ENCODE measurements at regions not wholly inside any gene's neighbourhood (a gene's known extent, or its start where the extent isn't known, plus 50 kb on each side); places are given as distances from the start of the nearest gene placed in this dataset.

- CTCF ChIA-PET, result no interaction called here
- H3K4me1 ChIP-seq, result peaks cover 10% of the 10 kb centered on the region; the same call in 2 of the 3 replicates
- POLR2A ChIA-PET, result interaction anchor here (1.8 kb wide), 1 partner anchor 10 kb away, joined by 10 read pairs; no protein-coding TSS in a partner anchor
- no peak for TF ChIP-seq ESRRA (IDR thresholded peaks at IDR 0.05; ENCODE audit: borderline replicate concordance, low read length)
- no peak for TF ChIP-seq CHD4 (IDR thresholded peaks at IDR 0.05; ENCODE audit: borderline replicate concordance)
- TF ChIP-seq BHLHE40 (IDR thresholded peaks at IDR 0.05; ENCODE audit: low read depth, low read length), result no peak
- no peak for TF ChIP-seq BCL3 (IDR thresholded peaks at IDR 0.05)
- TF ChIP-seq KDM5A (IDR thresholded peaks at IDR 0.05), result no peak
- no peak for TF ChIP-seq RNF2 (IDR thresholded peaks at IDR 0.05; ENCODE audit: borderline replicate concordance, low read depth)
- TF ChIP-seq EHMT2 (IDR thresholded peaks at IDR 0.05; ENCODE audit: low read depth), result no peak
- no peak for TF ChIP-seq USF2 (IDR thresholded peaks at IDR 0.05)
- TF ChIP-seq RCOR1 (IDR thresholded peaks at IDR 0.05; ENCODE audit: low read depth, low read length), result no peak
- TF ChIP-seq NPAS2 (CRISPR knock-in tag; IDR thresholded peaks at IDR 0.05; ENCODE audit: borderline replicate concordance), result no peak
- TF ChIP-seq NFE2L2 (conservative IDR thresholded peaks at IDR 0.05; ENCODE audit: low read length), result no peak
- no peak for TF ChIP-seq POLR2A (IDR thresholded peaks at IDR 0.05; ENCODE audit: low read length)
- no peak for TF ChIP-seq CBX8 (IDR thresholded peaks at IDR 0.05)
- TF ChIP-seq MYC (IDR thresholded peaks at IDR 0.05; ENCODE audit: borderline replicate concordance, low read length), result no peak
- no peak for TF ChIP-seq FOXS1 (CRISPR knock-in tag; IDR thresholded peaks at IDR 0.05)
- 79% methylated on average over 9 of the region's 9 CpGs for WGBS (ENCODE audit: missing lambda C conversion rate)
- FAIRE-seq (no peak), DNase-seq (ENCODE audit: low read depth in 1 of 2, low spot score in 1 of 2) (no peak), ATAC-seq (no peak)
- no peak overlapping the region for H3K4me2 ChIP-seq
- no peak overlapping the region for H3K4me3 ChIP-seq
- no peak overlapping the region for H3K27ac ChIP-seq
- H3K9me3 ChIP-seq, result no peaks in the 10 kb centered on the region
These were observed 82.3 kb downstream of the GPX5 start for GRCh38 chr6:28607990-28608389.

GRCh38 chr6:28609672-28610071, 84.0 kb downstream of the GPX5 start:
- ATAC-seq (no peak), DNase-seq (ENCODE audit: low read depth in 1 of 2, low spot score in 1 of 2) (no peak), FAIRE-seq (no peak)
- TF ChIP-seq JUNB (IDR thresholded peaks at IDR 0.05) (no peak), HMGXB4 (CRISPR knock-in tag; IDR thresholded peaks at IDR 0.05; ENCODE audit: borderline replicate concordance) (no peak), ATOH8 (CRISPR knock-in tag; IDR thresholded peaks at IDR 0.05; ENCODE audit: low read depth) (no peak), PBX3 (IDR thresholded peaks at IDR 0.05) (no peak), HDAC2 (IDR thresholded peaks at IDR 0.05) (no peak), HOXB5 (CRISPR knock-in tag; IDR thresholded peaks at IDR 0.05) (no peak), HES2 (IDR thresholded peaks at IDR 0.05) (no peak), CTCF (IDR thresholded peaks at IDR 0.05) (no peak), KDM5A (IDR thresholded peaks at IDR 0.05) (no peak), CBX8 (IDR thresholded peaks at IDR 0.05) (no peak), ZSCAN20 (CRISPR knock-in tag; IDR thresholded peaks at IDR 0.05) (no peak), RAD21 (conservative IDR thresholded peaks at IDR 0.05 in 1 of 2, IDR thresholded peaks at IDR 0.05 in 1 of 2) (no peak), SREBF2 (IDR thresholded peaks at IDR 0.05) (no peak), MAFK (IDR thresholded peaks at IDR 0.05; ENCODE audit: partially characterized antibody) (no peak), POLR2A (IDR thresholded peaks at IDR 0.05; ENCODE audit: low read length) (no peak), MYC (IDR thresholded peaks at IDR 0.05; ENCODE audit: borderline replicate concordance, low read length) (no peak), TFCP2L1 (CRISPR knock-in tag; IDR thresholded peaks at IDR 0.05) (no peak), NR3C1 (IDR thresholded peaks at IDR 0.05) (no peak), EHMT2 (IDR thresholded peaks at IDR 0.05; ENCODE audit: low read depth) (no peak)
- Histone ChIP-seq H3K4me1 (peaks cover 10% of the 10 kb centered on the region; the same call in 2 of the 3 replicates), H3K4me2 (no peak overlapping the region), H3K9me3 (no peaks in the 10 kb centered on the region), H3K4me3 (no peak overlapping the region), H3K27ac (no peak overlapping the region)
- 78% methylated on average over 3 of the region's 3 CpGs for WGBS (ENCODE audit: missing lambda C conversion rate)
- CTCF ChIA-PET, result no interaction called here
- POLR2A ChIA-PET, result no interaction called here

Measured in A549 (cell line).